ENCODE measurements at regions not wholly inside any gene's neighbourhood (a gene's known extent, or its start where the extent isn't known, plus 50 kb on each side); places are given as distances from the start of the nearest gene placed in this dataset.

- TF ChIP-seq POLR2AphosphoS5 (IDR thresholded peaks at IDR 0.05; ENCODE audit: low read depth, low read length) = no peak
- no peak for TF ChIP-seq FOXP2 (optimal IDR thresholded peaks at IDR 0.05; ENCODE audit: borderline replicate concordance, extremely low read depth, extremely low read length, insufficient read depth)
- no peak for TF ChIP-seq SIN3A (IDR thresholded peaks at IDR 0.05; ENCODE audit: borderline replicate concordance, insufficient read depth, low read length)
- no peak for TF ChIP-seq REST (IDR thresholded peaks at IDR 0.05; ENCODE audit: insufficient read depth in 1 of 2, low read depth in 2 of 2, low read length in 2 of 2)
- TF ChIP-seq TAF1 (IDR thresholded peaks at IDR 0.05; ENCODE audit: borderline replicate concordance, insufficient read depth, low read length) = no peak
Observed at GRCh38 chr7:121448429-121448828, 52.3 kb upstream of the FAM3C start.

- TF ChIP-seq FOXP2 (optimal IDR thresholded peaks at IDR 0.05; ENCODE audit: borderline replicate concordance, extremely low read depth, extremely low read length, insufficient read depth) (no peak), TAF1 (IDR thresholded peaks at IDR 0.05; ENCODE audit: borderline replicate concordance, insufficient read depth, low read length) (no peak), REST (IDR thresholded peaks at IDR 0.05; ENCODE audit: insufficient read depth in 1 of 2, low read depth in 2 of 2, low read length in 2 of 2) (no peak), SIN3A (IDR thresholded peaks at IDR 0.05; ENCODE audit: borderline replicate concordance, insufficient read depth, low read length) (no peak), POLR2AphosphoS5 (IDR thresholded peaks at IDR 0.05; ENCODE audit: low read depth, low read length) (no peak)
Observed at GRCh38 chr7:121447911-121448300, 51.8 kb upstream of the FAM3C start.

- TF ChIP-seq REST (IDR thresholded peaks at IDR 0.05; ENCODE audit: insufficient read depth in 1 of 2, low read depth in 2 of 2, low read length in 2 of 2) (no peak), FOXP2 (optimal IDR thresholded peaks at IDR 0.05; ENCODE audit: borderline replicate concordance, extremely low read depth, extremely low read length, insufficient read depth) (no peak), TAF1 (IDR thresholded peaks at IDR 0.05; ENCODE audit: borderline replicate concordance, insufficient read depth, low read length) (no peak), POLR2AphosphoS5 (IDR thresholded peaks at IDR 0.05; ENCODE audit: low read depth, low read length) (no peak), SIN3A (IDR thresholded peaks at IDR 0.05; ENCODE audit: borderline replicate concordance, insufficient read depth, low read length) (no peak)
Observed at GRCh38 chr7:121447243-121447910, 51.3 kb upstream of the FAM3C start.

GRCh38 chr7:121446526-121446925 is 50.4 kb upstream of the FAM3C start:
- TF ChIP-seq SIN3A (IDR thresholded peaks at IDR 0.05; ENCODE audit: borderline replicate concordance, insufficient read depth, low read length) (no peak), FOXP2 (optimal IDR thresholded peaks at IDR 0.05; ENCODE audit: borderline replicate concordance, extremely low read depth, extremely low read length, insufficient read depth) (no peak), TAF1 (IDR thresholded peaks at IDR 0.05; ENCODE audit: borderline replicate concordance, insufficient read depth, low read length) (no peak), POLR2AphosphoS5 (IDR thresholded peaks at IDR 0.05; ENCODE audit: low read depth, low read length) (no peak)
